Retina (tissue), 1 donor: ENCODE measurements at regions not wholly inside any gene's neighbourhood (a gene's known extent, or its start where the extent isn't known, plus 50 kb on each side); places are given as distances from the start of the nearest gene placed in this dataset.
"Not testable (repeated sequence)": the region's sequence is repeated elsewhere in the genome, so short reads cannot be mapped to it uniquely, and the experiment has no call there.

Experiments
- DNase-seq: peaks from one replicate; pipeline ENCODE4 v3.0.0-alpha.2; 2016

GRCh38 chr5:135776457-135776856 lies 58.0 kb upstream of the SLC25A48 start:
- no peak for DNase-seq

GRCh38 chr5:135761746-135762145 lies 72.7 kb upstream of the SLC25A48 start:
- DNase-seq: no peak

DNA sequence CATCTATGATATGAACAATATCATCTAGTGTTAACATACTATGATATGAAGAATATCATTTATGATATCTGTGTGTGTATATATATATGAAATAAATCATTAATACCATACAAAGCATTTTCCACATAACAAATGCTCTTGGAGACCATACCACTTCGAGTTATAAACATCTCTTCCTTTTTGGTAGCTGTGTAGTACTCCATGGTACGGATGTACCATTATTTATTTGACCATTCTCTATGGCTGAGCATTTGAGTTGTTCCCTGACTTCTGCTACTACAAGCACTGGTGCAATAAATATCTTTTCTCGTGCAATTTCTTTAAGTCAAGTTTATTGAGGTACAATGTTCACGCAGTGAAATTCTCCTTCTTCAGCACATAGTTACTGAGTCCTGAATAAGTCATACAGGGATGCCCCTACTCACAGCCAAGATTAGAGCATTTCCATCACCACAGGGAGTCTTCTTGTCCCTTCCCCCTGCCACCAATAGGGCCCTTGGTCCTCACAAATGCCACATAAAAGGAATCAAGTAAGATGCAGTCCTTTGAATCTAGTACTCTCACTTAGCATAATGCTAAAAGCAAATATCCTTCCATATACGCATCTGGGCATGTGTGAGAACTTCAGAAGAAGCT lies 75.2 kb upstream of the SLC25A48 start:
- DNase-seq: no peak

GRCh38 chr5:135753990-135754389 lies 80.5 kb upstream of the SLC25A48 start:
- no peak for DNase-seq

- no peak for DNase-seq
Measured at GRCh38 chr5:135750506-135750905, 84.0 kb upstream of the SLC25A48 start.

DNA sequence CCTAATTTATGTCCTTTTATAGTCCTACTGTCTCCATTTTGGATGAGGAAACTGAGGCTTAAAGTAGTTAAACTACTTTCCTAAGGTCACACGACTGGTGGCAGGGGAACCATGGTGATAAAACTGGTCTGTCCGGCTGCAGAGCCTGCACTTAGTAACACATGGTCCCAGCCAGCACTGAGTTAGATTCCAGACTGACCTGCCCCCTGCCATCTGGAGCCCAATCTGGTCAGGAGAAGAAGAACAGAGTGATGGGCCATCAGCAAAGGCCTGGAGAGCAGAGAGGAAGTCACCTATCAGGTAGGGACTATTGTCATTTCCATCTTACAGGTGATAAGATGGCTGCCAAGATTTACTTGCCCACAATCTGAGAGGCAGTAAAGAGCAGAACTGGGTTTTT lies 86.6 kb upstream of the SLC25A48 start:
- DNase-seq: no peak

- no peak for DNase-seq
Measured at GRCh38 chr5:135745897-135746500, 88.5 kb upstream of the SLC25A48 start.

GRCh38 chr5:135743705-135744411 lies 90.6 kb upstream of the SLC25A48 start:
- no peak for DNase-seq

DNA sequence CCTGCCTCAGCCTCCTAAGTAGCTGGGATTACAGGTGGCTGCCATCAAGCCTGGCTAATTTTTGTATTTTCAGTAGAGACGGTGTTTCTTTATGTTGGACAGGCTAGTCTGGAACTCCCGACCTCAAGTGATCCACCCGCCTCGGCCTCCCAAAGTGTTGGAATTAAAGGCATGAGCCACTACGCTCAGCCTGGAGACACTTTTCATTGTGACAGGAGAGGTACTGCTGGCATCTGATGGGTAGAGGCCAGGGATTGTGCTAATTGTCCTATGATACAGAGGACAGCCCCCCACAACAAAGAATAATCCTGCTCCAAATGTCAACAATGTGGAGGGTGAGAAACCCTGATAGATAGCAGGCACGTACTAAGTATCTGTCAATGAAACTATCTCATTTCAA lies 91.3 kb upstream of the SLC25A48 start:
- DNase-seq: no peak

DNA sequence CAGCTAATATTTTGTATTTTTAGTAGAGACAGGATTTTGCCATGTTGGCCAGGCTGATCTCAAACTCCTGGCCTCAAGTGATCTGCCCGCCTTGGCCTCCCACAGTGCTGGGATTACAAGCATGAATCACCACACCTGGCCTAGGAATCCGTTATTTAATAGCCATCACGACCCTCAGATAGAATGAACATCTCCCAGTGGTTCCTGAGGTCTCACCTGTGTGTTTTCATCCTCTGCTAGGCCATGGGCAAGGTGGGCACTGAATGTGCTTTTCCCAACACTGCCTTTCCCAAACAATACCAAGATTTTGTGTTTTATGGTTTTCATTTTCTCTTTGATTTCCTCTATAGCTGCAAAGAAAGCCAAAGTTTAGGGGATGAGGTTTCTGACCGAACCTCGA lies 92.2 kb upstream of the SLC25A48 start:
- DNase-seq: not testable (repeated sequence)

- no peak for DNase-seq
Measured at GRCh38 chr5:135741040-135741439, 93.4 kb upstream of the SLC25A48 start.

GRCh38 chr5:135740475-135740874 lies 94.0 kb upstream of the SLC25A48 start:
- no peak for DNase-seq

GRCh38 chr5:135739383-135739981 lies 95.0 kb upstream of the SLC25A48 start:
- no peak for DNase-seq

- DNase-seq: no peak
Measured at GRCh38 chr5:135738564-135738875, 95.9 kb upstream of the SLC25A48 start.

- DNase-seq: no peak
Measured at GRCh38 chr5:135737701-135738563, 96.5 kb upstream of the SLC25A48 start.

DNA sequence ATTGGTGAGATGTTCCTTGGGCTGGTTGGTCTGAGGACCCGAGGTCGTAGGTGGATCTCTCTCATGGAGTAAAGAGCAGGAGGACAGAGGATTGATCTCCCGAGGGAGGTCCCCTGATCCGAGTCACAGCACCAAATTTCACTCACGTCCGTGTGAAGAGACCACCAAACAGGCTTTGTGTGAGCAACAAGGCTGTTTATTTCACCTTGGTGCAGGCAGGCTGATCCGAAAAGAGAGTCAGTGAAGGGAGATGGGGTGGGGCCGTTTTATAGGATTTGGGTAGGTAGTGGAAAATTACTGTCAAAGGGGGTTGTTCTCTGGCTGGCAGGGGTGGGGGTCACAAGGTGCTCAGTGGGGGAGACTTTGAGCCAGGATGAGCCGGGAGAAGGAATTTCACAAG lies 97.5 kb upstream of the SLC25A48 start:
- not testable (repeated sequence) for DNase-seq

DNA sequence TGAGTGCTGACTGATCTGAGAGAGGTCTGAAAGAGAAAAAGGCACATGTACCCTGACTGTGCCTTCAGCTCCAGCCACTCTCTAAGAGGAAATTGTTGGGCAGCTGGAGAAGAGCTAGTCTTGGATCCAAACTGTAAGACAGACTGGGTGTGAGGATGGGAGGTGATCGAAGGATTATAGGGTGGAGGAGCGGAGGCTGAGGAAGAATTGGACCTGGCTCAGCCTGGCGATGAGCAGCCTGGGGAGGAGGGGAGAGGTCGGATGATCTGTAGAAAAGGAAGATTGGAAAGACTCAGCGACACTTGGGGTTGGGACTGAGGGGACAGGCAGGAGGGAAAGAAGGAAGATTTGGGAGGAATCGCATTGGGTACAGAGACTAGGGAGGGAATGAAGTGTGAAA lies 98.6 kb upstream of the SLC25A48 start:
- no peak for DNase-seq

- DNase-seq: not testable (repeated sequence)
Measured at GRCh38 chr5:135734956-135735355, 99.5 kb upstream of the SLC25A48 start.

- DNase-seq: not testable (repeated sequence)
Measured at GRCh38 chr5:135731034-135731433, 103.4 kb upstream of the SLC25A48 start.

- DNase-seq: not testable (repeated sequence)
Measured at GRCh38 chr5:135730161-135730560, 104.3 kb upstream of the SLC25A48 start.

DNA sequence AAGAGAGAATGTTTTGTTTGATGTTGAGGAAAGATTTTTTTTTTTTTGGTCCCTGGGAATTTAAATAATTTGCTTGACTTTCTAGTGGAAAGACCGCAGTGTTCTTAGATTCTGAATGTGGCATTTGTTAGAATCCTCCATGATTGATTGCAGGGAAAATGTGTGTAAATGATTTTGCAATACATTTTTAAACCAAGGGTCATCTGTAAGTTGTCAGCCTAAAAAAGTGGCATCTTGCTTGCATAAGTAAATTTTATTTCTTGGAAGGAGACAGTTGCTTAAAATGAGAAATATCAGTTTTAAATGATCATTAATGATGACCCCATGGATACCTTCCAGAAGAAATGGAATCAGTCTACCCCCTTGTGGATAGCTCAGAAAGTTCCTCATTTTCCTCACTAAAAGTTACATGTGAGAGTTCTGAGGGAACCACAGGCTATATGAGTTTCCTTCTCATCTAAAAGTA lies 105.1 kb upstream of the SLC25A48 start:
- no peak for DNase-seq

DNA sequence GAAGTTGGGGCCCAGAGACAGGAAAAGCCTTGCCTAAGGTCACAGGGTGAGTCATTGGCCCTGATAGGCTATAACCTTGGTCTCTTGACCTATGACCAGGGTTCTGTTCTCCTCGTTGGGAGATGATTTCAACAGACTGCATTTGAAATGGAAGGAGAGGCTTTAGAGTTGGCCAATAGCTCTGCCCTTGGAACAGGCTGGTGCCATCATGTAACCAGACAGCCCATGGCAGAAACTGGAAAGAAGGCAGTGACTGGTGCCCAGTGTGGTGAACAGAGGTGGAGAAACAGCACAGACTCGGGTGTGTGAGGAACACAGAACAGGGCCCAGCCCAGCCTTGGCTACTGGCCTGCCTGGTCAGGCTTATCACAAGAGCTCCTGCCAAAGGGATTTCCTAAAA lies 109.8 kb upstream of the SLC25A48 start:
- no peak for DNase-seq

DNA sequence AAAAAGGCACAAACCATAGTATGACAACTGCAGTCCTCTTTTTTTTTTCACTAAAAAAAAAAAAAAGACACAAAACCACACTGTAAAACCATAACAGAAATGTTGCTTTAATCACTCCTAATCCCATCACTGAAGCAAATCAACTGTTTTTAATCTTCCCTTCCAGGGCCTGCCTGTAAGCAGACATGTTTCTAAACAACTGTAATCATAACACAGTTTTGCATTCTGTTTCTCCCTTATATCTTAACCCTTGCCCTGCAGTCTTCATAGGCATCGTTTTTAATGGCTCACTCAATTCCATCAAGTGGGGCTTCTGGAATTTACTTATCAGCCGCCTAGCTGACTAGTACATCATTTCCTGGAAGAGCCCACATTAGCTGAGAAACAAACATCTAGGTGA lies 111.0 kb upstream of the SLC25A48 start:
- DNase-seq: no peak
